CD4-positive, alpha-beta T cell treated with Interleukin-21 for 1 hour (primary cell): ENCODE measurements at regions not wholly inside any gene's neighbourhood (a gene's known extent, or its start where the extent isn't known, plus 50 kb on each side); places are given as distances from the start of the nearest gene placed in this dataset.
"Not testable (repeated sequence)": the region's sequence is repeated elsewhere in the genome, so short reads cannot be mapped to it uniquely, and the experiment has no call there.

Experiments
- DNase-seq: peaks from one replicate; pipeline ENCODE4 v3.0.0-alpha.2; 2020

GRCh38 chr13:62512194-62513141 lies 1096.8 kb upstream of the PCDH20 start:
- no peak for DNase-seq

- no peak for DNase-seq
Observed at GRCh38 chr13:62510906-62511655, 1095.4 kb upstream of the PCDH20 start.

GRCh38 chr13:62502588-62502987 lies 1086.9 kb upstream of the PCDH20 start:
- DNase-seq = no peak

- DNase-seq = no peak
Observed at GRCh38 chr13:62489731-62490130, 1074.1 kb upstream of the PCDH20 start.

- no peak for DNase-seq
Observed at GRCh38 chr13:62483774-62484173, 1068.1 kb upstream of the PCDH20 start.

- DNase-seq = no peak
Observed at GRCh38 chr13:62482351-62482750, 1066.7 kb upstream of the PCDH20 start.

GRCh38 chr13:62473944-62474237 lies 1058.2 kb upstream of the PCDH20 start:
- no peak for DNase-seq

- DNase-seq = no peak
Observed at GRCh38 chr13:62473190-62473943, 1057.7 kb upstream of the PCDH20 start.

GRCh38 chr13:62453761-62454160 lies 1038.1 kb upstream of the PCDH20 start:
- no peak for DNase-seq

GRCh38 chr13:62450759-62451158 lies 1035.1 kb upstream of the PCDH20 start:
- DNase-seq = no peak

- DNase-seq = not testable (repeated sequence)
Observed at GRCh38 chr13:62447771-62448382, 1032.2 kb upstream of the PCDH20 start.

- no peak for DNase-seq
Observed at GRCh38 chr13:62444805-62445204, 1029.2 kb upstream of the PCDH20 start.

GRCh38 chr13:62434081-62434480 lies 1018.4 kb upstream of the PCDH20 start:
- no peak for DNase-seq

- DNase-seq = no peak
Observed at GRCh38 chr13:62433660-62434059, 1018.0 kb upstream of the PCDH20 start.

- DNase-seq = no peak
Observed at GRCh38 chr13:62432906-62433305, 1017.3 kb upstream of the PCDH20 start.

GRCh38 chr13:62432295-62432694 lies 1016.6 kb upstream of the PCDH20 start:
- no peak for DNase-seq

GRCh38 chr13:62431852-62432251 lies 1016.2 kb upstream of the PCDH20 start:
- DNase-seq = no peak

GRCh38 chr13:62418872-62419271 lies 1003.2 kb upstream of the PCDH20 start:
- no peak for DNase-seq

- DNase-seq = no peak
Observed at GRCh38 chr13:62418376-62418775, 1002.7 kb upstream of the PCDH20 start.

GRCh38 chr13:62407871-62408270 lies 992.2 kb upstream of the PCDH20 start:
- DNase-seq = no peak

- no peak for DNase-seq
Observed at GRCh38 chr13:62388515-62388914, 972.9 kb upstream of the PCDH20 start.

- DNase-seq = no peak
Observed at GRCh38 chr13:62387647-62388046, 972.0 kb upstream of the PCDH20 start.

GRCh38 chr13:62379241-62379640 lies 963.6 kb upstream of the PCDH20 start:
- DNase-seq = not testable (repeated sequence)
